HepG2 (cell line): ENCODE measurements at regions not wholly inside any gene's neighbourhood (a gene's known extent, or its start where the extent isn't known, plus 50 kb on each side); places are given as distances from the start of the nearest gene placed in this dataset.

ENCODE experiments used
- ATF1 ChIP-seq: IDR thresholded peaks from 2 replicates; pipeline ENCODE4 v1.6.1; 2016; ENCODE audit warnings: mild to moderate bottlenecking, control low read depth
- EEA1 ChIP-seq: sonication (generic); formaldehyde crosslinking; IDR thresholded peaks from 2 replicates; pipeline ENCODE4 v1.5.1; 2020; ENCODE audit warnings: mild to moderate bottlenecking, missing genetic modification reagents, borderline replicate concordance
- EHMT2 ChIP-seq: fragments of 200-600 bp; sonication (generic); IDR thresholded peaks from 2 replicates; pipeline ENCODE4 v1.7.0; 2017; ENCODE audit warnings: antibody characterized with exemption, low read depth, low read length, borderline replicate concordance
- GPN1 ChIP-seq: sonication (generic); formaldehyde crosslinking; IDR thresholded peaks from 2 replicates; pipeline ENCODE4 v1.5.1; 2020; ENCODE audit warnings: missing genetic modification reagents, borderline replicate concordance
- HOXA9 ChIP-seq: sonication (generic); formaldehyde crosslinking; IDR thresholded peaks from 2 replicates; pipeline ENCODE4 v1.8.1; 2022; ENCODE audit warnings: missing genetic modification reagents, mild to moderate bottlenecking, moderate library complexity, borderline replicate concordance
- NFIB ChIP-seq: sonication (generic); formaldehyde crosslinking; IDR thresholded peaks from 2 replicates; pipeline ENCODE4 v1.9.0; 2021; ENCODE audit warnings: missing genetic modification reagents, mild to moderate bottlenecking, borderline replicate concordance
- NR3C1 ChIP-seq: sonication (generic); formaldehyde crosslinking; IDR thresholded peaks from 2 replicates; pipeline ENCODE4 v1.4.0; 2020; ENCODE audit warnings: missing genetic modification reagents
- POLR2AphosphoS2 ChIP-seq: IDR thresholded peaks from 2 replicates; pipeline ENCODE4 v1.6.1; 2011; ENCODE audit warnings: low read depth, low read length, improper control_type of control experiment
- SAP130 ChIP-seq: IDR thresholded peaks from 2 replicates; pipeline ENCODE4 v1.6.1; 2016; ENCODE audit warnings: low read depth
- SSRP1 ChIP-seq: IDR thresholded peaks from 2 replicates; pipeline ENCODE4 v1.6.1; 2016; ENCODE audit warnings: control low read depth
- SUZ12 ChIP-seq: fragments of 150-350 bp; IDR thresholded peaks from 2 replicates; pipeline ENCODE4 v1.6.1; 2014; ENCODE audit warnings: low read depth, low read length
- TAF15 ChIP-seq: fragments of 200-400 bp; formaldehyde crosslinking; IDR thresholded peaks from one replicate; pipeline ENCODE4 v1.6.1; 2018; ENCODE audit warnings: mild to moderate bottlenecking, low read depth, low read length; ENCODE audit not compliant: poor library complexity, severe bottlenecking
- TCF7 ChIP-seq: sonication (generic); IDR thresholded peaks from 2 replicates; pipeline ENCODE4 v1.6.1; 2016; ENCODE audit warnings: antibody characterized with exemption, low read depth
- UBTF ChIP-seq: sonication (generic); formaldehyde crosslinking; IDR thresholded peaks from 2 replicates; pipeline ENCODE4 v1.4.0; 2020; ENCODE audit warnings: mild to moderate bottlenecking, missing genetic modification reagents
- ZNF124 ChIP-seq: sonication (generic); formaldehyde crosslinking; IDR thresholded peaks from 2 replicates; pipeline ENCODE4 v1.4.0; 2020; ENCODE audit warnings: missing genetic modification reagents
- ZNF143 ChIP-seq: sonication (generic); formaldehyde crosslinking; IDR thresholded peaks from 2 replicates; pipeline ENCODE4 v1.4.0; 2020; ENCODE audit warnings: missing genetic modification reagents
- ZNF232 ChIP-seq: sonication (generic); formaldehyde crosslinking; IDR thresholded peaks from 2 replicates; pipeline ENCODE4 v1.4.0; 2020; ENCODE audit warnings: missing genetic modification reagents, borderline replicate concordance
- ZNF329 ChIP-seq: sonication (generic); formaldehyde crosslinking; IDR thresholded peaks from 2 replicates; pipeline ENCODE4 v1.9.0; 2021; ENCODE audit warnings: low read depth, mild to moderate bottlenecking, missing genetic modification reagents
- ZNF337 ChIP-seq: sonication (generic); formaldehyde crosslinking; IDR thresholded peaks from 2 replicates; pipeline ENCODE4 v1.5.1; 2020; ENCODE audit warnings: missing genetic modification reagents, low read depth, mild to moderate bottlenecking, borderline replicate concordance
- ZNF383 ChIP-seq: sonication (generic); formaldehyde crosslinking; IDR thresholded peaks from 2 replicates; pipeline ENCODE4 v1.4.0; 2020; ENCODE audit warnings: missing genetic modification reagents, mild to moderate bottlenecking, borderline replicate concordance
- ZNF512B ChIP-seq: sonication (generic); formaldehyde crosslinking; IDR thresholded peaks from 2 replicates; pipeline ENCODE4 v1.5.1; 2020; ENCODE audit warnings: missing genetic modification reagents, mild to moderate bottlenecking, borderline replicate concordance
- ZNF710 ChIP-seq: sonication (generic); formaldehyde crosslinking; IDR thresholded peaks from 2 replicates; pipeline ENCODE4 v1.5.0; 2020; ENCODE audit warnings: mild to moderate bottlenecking, missing genetic modification reagents, borderline replicate concordance
- ZNF839 ChIP-seq: sonication (generic); formaldehyde crosslinking; IDR thresholded peaks from 2 replicates; pipeline ENCODE4 v1.4.0; 2020; ENCODE audit warnings: missing genetic modification reagents, mild to moderate bottlenecking, borderline replicate concordance

- TF ChIP-seq ZNF710 (peak; percentile 84), ZNF124 (CRISPR knock-in tag) (no peak; the same call in 1 of the 2 replicates), UBTF (0 out of 2 replicates have a peak, but pooled peaks have one; percentile 11), TAF15 (no peak), ZNF512B (CRISPR knock-in tag) (0 out of 2 replicates have a peak, but pooled peaks have one; percentile 54), EHMT2 (no peak), NFIB (no peak), POLR2AphosphoS2 (no peak), ZNF839 (no peak), ZNF383 (CRISPR knock-in tag) (no peak), EEA1 (no peak), ATF1 (CRISPR knock-in tag) (peak; percentile 96), ZNF232 (CRISPR knock-in tag) (peak; percentile 63; the same call in 1 of the 2 replicates), ZNF143 (CRISPR knock-in tag) (peak; percentile 30; the same call in 1 of the 2 replicates), SUZ12 (no peak), SSRP1 (CRISPR knock-in tag) (no peak), GPN1 (CRISPR knock-in tag) (no peak), NR3C1 (no peak), ZNF329 (CRISPR knock-in tag) (no peak), TCF7 (peak; percentile 51), ZNF337 (0 out of 2 replicates have a peak, but pooled peaks have one; percentile 69), SAP130 (CRISPR knock-in tag) (peak; percentile 68), HOXA9 (CRISPR knock-in tag) (peak; percentile 33; the same call in 1 of the 2 replicates)
Observed at GRCh38 chr10:112898540-112899390, 51.3 kb upstream of the TCF7L2 start (continued).
